ENCODE measurements at regions not wholly inside any gene's neighbourhood (a gene's known extent, or its start where the extent isn't known, plus 50 kb on each side); places are given as distances from the start of the nearest gene placed in this dataset.
"Not testable (repeated sequence)": the region's sequence is repeated elsewhere in the genome, so short reads cannot be mapped to it uniquely, and the experiment has no call there.

DNA sequence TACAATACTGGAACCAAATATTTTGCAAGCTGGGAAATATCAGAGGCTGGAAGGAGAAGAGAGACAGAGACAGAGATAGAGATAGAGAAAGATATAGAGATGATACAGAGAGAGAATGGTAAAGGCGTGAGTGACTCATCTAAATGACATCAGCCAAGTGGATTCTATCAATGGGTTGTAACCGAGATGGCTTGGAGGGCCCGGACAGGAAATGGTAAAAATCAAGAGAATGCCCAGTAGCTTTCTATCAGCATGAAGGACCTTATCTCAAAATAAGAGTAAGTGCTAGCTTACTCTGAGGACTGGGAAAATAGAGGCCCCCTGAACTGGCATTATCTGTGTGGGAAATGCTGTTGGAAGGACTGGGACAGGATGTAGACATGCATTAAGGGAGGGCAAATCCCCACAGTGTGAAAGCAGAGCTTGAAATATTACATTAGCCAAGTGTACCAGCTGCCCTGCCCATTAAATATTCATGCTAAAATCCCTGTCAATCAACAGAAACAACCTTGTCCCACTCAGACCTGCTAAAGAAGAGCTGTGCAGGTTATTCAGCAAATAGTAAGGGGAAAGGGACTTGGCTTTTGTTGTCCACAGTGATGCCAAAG is 76.6 kb upstream of the ZNF644 start:
- no peak for DNase-seq (ENCODE audit: low read depth)

DNA sequence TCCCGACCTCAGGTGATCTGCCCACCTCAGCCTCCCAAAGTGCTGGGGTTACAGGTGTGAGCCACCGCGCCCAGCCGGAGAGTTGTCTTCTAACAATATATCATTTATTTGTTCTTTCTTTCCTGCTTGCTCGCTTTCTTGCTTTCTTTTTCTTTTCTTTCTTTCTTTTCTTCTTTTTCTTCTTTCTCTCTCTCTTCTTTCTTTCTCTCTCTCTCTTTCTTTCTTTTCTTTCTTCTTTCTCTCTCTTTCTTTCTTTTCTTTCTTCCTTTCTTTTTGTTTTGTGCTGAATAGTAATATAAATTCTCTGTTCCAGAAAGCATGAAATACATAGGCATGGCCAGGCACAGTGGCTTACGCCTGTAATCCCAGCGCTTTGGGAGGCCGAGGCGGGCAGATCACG is 73.5 kb upstream of the ZNF644 start:
- not testable (repeated sequence) for DNase-seq (ENCODE audit: low read depth)

DNA sequence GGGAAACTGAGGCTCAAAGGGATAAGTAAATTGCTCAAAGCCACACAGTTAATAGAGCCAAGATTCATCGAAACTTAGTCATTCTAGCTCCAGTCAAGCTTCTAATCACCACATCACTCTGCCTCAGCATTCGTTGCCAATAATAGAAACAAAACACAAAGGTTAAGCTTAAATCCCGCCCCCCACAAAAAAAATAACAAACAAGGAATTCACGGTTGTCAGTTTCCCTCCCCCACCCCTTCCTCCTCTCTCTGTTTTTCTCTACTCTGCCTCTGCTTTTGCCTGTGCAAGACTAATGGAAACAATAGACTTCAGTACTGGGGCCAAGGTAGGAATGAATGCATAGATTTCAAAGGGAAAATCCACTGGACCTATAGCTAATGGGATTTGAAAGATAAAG is 70.7 kb upstream of the ZNF644 start:
- DNase-seq (ENCODE audit: low read depth), result no peak

DNA sequence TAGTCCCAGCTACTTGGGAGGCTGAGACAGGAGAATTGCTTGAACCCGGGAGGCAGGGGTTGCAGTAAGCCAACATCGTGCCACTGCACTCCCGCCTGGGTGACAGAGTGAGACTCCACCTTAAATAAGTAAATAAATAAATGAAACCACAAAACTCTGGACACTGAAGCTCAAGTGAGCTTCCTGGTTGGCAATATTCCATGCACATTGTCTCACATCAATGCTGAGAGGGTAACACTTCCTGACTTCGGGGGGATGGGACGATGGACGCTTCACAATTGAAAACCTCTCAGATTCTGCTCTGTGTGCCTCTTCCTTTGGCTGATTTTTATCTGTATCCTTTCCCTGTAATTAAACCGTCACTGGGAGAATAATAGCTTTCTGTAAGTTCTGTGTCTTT is 70.0 kb upstream of the ZNF644 start:
- no peak for DNase-seq (ENCODE audit: low read depth)

DNA sequence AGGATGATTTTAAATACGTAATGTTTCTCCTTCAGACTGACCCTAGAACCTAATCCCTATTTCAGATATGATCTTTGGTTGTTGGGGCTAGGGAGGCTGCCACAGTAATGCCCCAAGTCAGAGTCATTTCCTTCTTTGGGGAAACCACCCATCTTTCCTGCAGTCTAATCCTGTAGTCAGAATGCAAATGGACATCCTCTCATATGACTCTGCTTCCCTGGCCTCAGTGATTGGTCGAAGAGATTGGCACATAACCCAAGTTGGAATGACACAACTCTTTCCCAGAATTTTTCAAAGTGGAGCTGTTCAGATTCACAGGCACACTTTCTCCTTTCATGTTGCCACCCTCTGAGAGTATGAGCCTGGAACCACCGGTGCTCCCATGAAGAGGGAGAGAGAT is 58.8 kb upstream of the ZNF644 start:
- DNase-seq (ENCODE audit: low read depth), result no peak

DNA sequence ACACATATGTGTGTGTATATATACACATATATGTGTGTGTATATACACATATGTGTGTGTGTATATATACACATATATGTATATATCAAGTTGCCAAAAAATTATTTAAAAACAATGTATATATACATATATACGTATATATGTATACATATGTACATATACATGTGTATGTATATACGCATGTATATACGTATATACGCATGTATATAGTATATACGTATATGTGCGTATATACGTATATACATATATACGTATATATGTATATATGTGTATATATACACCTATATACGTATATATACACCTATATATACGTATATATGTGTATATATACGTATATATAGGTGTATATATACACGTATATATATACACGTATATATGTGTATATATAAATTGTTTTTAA is 57.0 kb upstream of the ZNF644 start:
- no peak for DNase-seq (ENCODE audit: low read depth)

DNA sequence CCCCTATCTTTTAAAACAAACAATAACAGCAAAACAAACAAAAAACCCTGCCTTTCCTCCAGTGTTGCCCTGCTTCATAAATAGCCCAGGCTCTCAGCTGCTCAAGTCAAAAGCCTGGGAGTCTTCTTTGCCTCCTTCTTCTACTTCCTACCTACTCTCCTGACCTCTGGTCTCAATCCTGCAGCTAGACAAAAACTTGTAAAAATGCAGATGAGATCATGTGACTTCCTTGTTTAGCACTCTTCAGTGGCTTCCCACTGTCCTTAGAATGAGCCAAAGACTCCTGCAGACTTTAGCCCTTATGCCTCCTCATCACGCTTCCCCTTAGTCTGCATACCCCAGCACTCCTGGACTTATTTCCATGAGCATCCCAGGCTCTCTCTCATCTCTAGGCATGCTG is 55.0 kb upstream of the ZNF644 start:
- DNase-seq (ENCODE audit: low read depth), result no peak

DNA sequence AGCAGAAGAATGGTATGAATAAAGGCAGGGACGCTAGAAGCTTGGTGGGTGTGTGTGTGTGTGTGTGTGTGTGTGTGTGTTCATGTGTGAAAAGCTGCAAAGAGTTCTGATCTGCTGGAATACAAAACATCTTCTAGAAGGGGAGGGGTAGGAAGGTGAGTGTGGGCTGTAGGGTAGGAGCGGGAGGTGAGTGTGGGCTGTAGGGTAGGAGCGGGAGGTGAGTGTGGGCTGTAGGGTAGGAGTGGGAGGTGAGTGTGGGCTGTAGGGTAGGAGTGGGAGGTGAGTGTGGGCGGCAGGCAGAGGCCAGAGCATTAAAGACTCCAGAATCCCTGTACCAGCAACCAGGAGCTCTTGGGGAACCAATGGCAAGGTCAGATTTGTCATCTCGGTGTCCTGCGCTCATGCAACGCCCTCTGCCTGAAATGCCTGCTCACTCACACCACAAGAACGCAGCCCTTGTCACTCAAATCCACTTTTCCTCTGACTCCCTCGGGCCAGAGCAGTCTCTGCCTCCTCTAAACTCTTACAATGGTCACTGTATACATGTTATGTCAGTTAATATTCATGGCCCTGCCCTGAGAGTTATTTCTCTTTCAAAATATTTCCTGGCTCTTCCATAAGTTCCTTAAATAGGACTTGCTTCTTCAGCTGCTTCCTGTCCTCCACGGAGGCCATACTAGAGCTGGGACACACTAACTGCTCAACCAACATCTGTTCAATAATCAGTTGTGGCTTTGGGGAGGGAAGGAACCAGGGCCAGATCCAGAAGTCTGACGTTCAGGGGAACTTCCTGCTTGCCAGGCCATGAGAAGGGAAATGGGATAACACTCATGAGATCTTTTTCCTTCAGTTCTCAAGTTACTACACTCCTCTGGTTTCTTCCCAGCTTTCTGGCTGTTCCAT is 53.6 kb upstream of the ZNF644 start:
- DNase-seq (ENCODE audit: low read depth), result no peak

DNA sequence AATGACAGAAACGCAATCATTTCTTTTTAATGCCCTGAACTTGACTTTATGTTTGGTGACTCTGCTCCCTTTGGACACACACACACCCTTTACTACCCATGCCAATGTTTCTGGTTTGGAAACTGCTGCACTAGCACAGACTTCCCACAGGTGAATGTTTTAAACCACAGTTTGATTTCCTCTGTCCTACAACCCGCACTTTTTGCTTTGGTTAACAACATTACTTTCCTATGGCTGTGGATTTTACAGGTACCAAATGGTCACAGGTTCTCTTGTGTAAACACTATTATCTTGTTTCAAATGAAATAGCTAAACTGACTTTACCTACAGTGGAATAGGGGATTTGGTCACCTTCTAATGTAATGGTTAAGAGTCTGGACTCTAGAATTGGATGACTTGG is 51.5 kb upstream of the ZNF644 start:
- no peak for DNase-seq (ENCODE audit: low read depth)

DNA sequence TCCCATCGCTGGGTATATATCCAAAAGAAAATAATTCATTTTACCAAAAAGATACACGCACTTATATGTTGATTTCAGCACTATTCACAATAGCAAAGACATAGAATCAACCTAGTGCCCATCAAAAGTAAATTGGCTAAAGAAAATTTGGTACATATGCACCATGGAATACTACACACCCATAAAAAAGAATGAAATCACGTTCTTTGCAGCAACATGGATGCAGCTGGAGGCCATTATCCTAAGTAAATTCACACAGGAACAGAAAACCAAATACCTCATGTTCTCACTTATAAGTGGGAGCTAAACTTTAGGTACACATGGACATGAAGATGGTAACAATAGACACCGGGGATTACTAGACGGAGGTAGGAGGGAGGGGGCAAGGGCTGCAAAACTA is 50.0 kb upstream of the ZNF644 start:
- DNase-seq (ENCODE audit: low read depth), result no peak
